NCI-H526 (cell line): ENCODE measurements at regions not wholly inside any gene's neighbourhood (a gene's known extent, or its start where the extent isn't known, plus 50 kb on each side); places are given as distances from the start of the nearest gene placed in this dataset.

Source experiments
- DNase-seq, 2 experiments: peaks; one replicate each; lab custom pipeline; 2025; lab: John Stamatoyannopoulos, UW

GRCh38 chr10:35743351-35743750 is 101.3 kb upstream of the FZD8 start:
- no peak for DNase-seq

GRCh38 chr10:35739998-35740397 is 97.9 kb upstream of the FZD8 start:
- no peak for DNase-seq

GRCh38 chr10:35735412-35735811 is 93.3 kb upstream of the FZD8 start:
- no peak for DNase-seq

GRCh38 chr10:35731828-35732227 is 89.7 kb upstream of the FZD8 start:
- DNase-seq = no peak

GRCh38 chr10:35728341-35728740 is 86.2 kb upstream of the FZD8 start:
- DNase-seq = no peak

- no peak for DNase-seq
These were observed 84.8 kb upstream of the FZD8 start for GRCh38 chr10:35726846-35727245.

- DNase-seq = no peak
These were observed 81.9 kb upstream of the FZD8 start for GRCh38 chr10:35723992-35724391.

- no peak for DNase-seq
These were observed 81.0 kb upstream of the FZD8 start for GRCh38 chr10:35723059-35723458.

GRCh38 chr10:35722636-35723035 is 80.5 kb upstream of the FZD8 start:
- DNase-seq = no peak

- DNase-seq = no peak
These were observed 80.1 kb upstream of the FZD8 start for GRCh38 chr10:35722226-35722625.

- no peak for DNase-seq
These were observed 78.3 kb upstream of the FZD8 start for GRCh38 chr10:35720366-35720765.

GRCh38 chr10:35716776-35717175 is 74.7 kb upstream of the FZD8 start:
- DNase-seq = no peak

GRCh38 chr10:35712486-35712885 is 70.4 kb upstream of the FZD8 start:
- DNase-seq = no peak

GRCh38 chr10:35711615-35712411 is 69.7 kb upstream of the FZD8 start:
- no peak for DNase-seq

GRCh38 chr10:35707642-35708425 is 65.7 kb upstream of the FZD8 start:
- no peak for DNase-seq

- no peak for DNase-seq
These were observed 64.9 kb upstream of the FZD8 start for GRCh38 chr10:35706959-35707358.

GRCh38 chr10:35705671-35706070 is 63.6 kb upstream of the FZD8 start:
- DNase-seq = no peak

GRCh38 chr10:35705051-35705450 is 63.0 kb upstream of the FZD8 start:
- no peak for DNase-seq

- DNase-seq = no peak
These were observed 62.3 kb upstream of the FZD8 start for GRCh38 chr10:35704401-35704800.

- peak; percentile 9 to 18 for DNase-seq
These were observed 58.4 kb upstream of the FZD8 start for GRCh38 chr10:35700487-35700882.

- DNase-seq = no peak
These were observed 57.9 kb upstream of the FZD8 start for GRCh38 chr10:35699848-35700486.

GRCh38 chr10:35696392-35697287 is 54.5 kb upstream of the FZD8 start:
- DNase-seq = no peak
